Natural killer cell (primary cell): ENCODE measurements at regions not wholly inside any gene's neighbourhood (a gene's known extent, or its start where the extent isn't known, plus 50 kb on each side); places are given as distances from the start of the nearest gene placed in this dataset.
"Not testable (repeated sequence)": the region's sequence is repeated elsewhere in the genome, so short reads cannot be mapped to it uniquely, and the experiment has no call there.

Experiments
- ATAC-seq, 3 donors: fragments of 150-1000 bp in 2 of 3; fragments of 200-7000 bp in 1 of 3; cut with Tn5 transposase; 1 replicate in 1 of 3; 2 replicates in 2 of 3; pipeline ENCODE4 v1.10.0; 2021; ENCODE audit warnings: mild to moderate bottlenecking in 2 of 3, moderate library complexity in 2 of 3
- DNase-seq, 2 donors: peaks; one replicate each; pipeline versions ENCODE4 v3.0.0 to v3.0.0-alpha.2; 2013 to 2021; ENCODE audit warnings: mixed read lengths in 1 of 2
- H3K27ac ChIP-seq: one replicate; pipeline ENCODE4 v1.5.1; 2013; ENCODE audit warnings: mild to moderate bottlenecking, low read length
- H3K27me3 ChIP-seq: one replicate; pipeline ENCODE4 v1.6.1; 2013; ENCODE audit warnings: low read length; ENCODE audit not compliant: control insufficient read depth, insufficient read depth
- H3K36me3 ChIP-seq: one replicate; pipeline ENCODE4 v1.6.1; 2013; ENCODE audit warnings: low read length; ENCODE audit not compliant: control insufficient read depth, insufficient read depth
- H3K4me1 ChIP-seq: one replicate; pipeline ENCODE4 v1.6.1; 2013; ENCODE audit warnings: low read length; ENCODE audit not compliant: control insufficient read depth, insufficient read depth
- H3K4me3 ChIP-seq: one replicate; pipeline ENCODE4 v1.5.1; 2013; ENCODE audit warnings: low read length
- H3K9me3 ChIP-seq: one replicate; pipeline ENCODE4 v1.6.1; 2013; ENCODE audit warnings: low read length; ENCODE audit not compliant: control insufficient read depth, insufficient read depth
- H3K27ac Mint-ChIP-seq, 2 donors: one replicate each; pipeline ENCODE4 v1.8.0; 2022; ENCODE audit warnings: mild to moderate bottlenecking in 2 of 2, mixed read lengths in 2 of 2, moderate library complexity in 1 of 2
- H3K27me3 Mint-ChIP-seq, 2 donors: one replicate each; pipeline ENCODE4 v1.8.0; 2022; ENCODE audit warnings: low read depth in 2 of 2, mixed read lengths in 2 of 2
- H3K36me3 Mint-ChIP-seq: one replicate; pipeline ENCODE4 v1.8.0; 2022; ENCODE audit warnings: mixed read lengths
- H3K4me1 Mint-ChIP-seq, 2 donors: one replicate each; pipeline ENCODE4 v1.8.0; 2022; ENCODE audit warnings: mixed read lengths in 2 of 2
- H3K4me3 Mint-ChIP-seq: one replicate; pipeline ENCODE4 v1.8.0; 2022; ENCODE audit warnings: mild to moderate bottlenecking, moderate library complexity, mixed read lengths
- H3K9me3 Mint-ChIP-seq, 2 donors: one replicate each; pipeline ENCODE4 v1.8.0; 2022; ENCODE audit warnings: mixed read lengths in 2 of 2
- CTCF ChIP-seq: fragments of 200-600 bp; IDR thresholded peaks from one replicate; pipeline ENCODE4 v1.8.0; 2022; ENCODE audit warnings: antibody characterized with exemption
- WGBS: methylation state at CpG from one replicate; pipeline ENCODE4 v1.1.7; 2013; ENCODE audit warnings: missing lambda C conversion rate; ENCODE audit not compliant: insufficient coverage; 5-methylcytosine and 5-hydroxymethylcytosine counted together
- intact Hi-C: fragments of 100-400 bp; cut with micrococcal nuclease; formaldehyde crosslinking; loops from one replicate; pipeline ENCODE4 v1.14.2; 2022

- Mint-ChIP-seq H3K4me1 (no peaks in the 10 kb centered on the region), H3K9me3 (peaks cover 0 to 5% of the 10 kb centered on the region in 2 donors), H3K27me3 (no peaks in the 10 kb centered on the region), H3K4me3 (no peak overlapping the region), H3K27ac (no peak overlapping the region), H3K36me3 (no peaks in the 10 kb centered on the region)
- H3K27me3 ChIP-seq = no peaks in the 10 kb centered on the region
- ATAC-seq (no peak), DNase-seq (no peak)
- no peak for TF ChIP-seq CTCF
- H3K9me3 ChIP-seq = no peaks in the 10 kb centered on the region
- no peaks in the 10 kb centered on the region for H3K36me3 ChIP-seq
- no peak overlapping the region for H3K27ac ChIP-seq
- 60% methylated on average over 1 of the region's 2 CpGs for WGBS
- H3K4me3 ChIP-seq = no peak overlapping the region
- no peaks in the 10 kb centered on the region for H3K4me1 ChIP-seq
- intact Hi-C loops = no loop called here
Observed at GRCh38 chr3:81867875-81868274, 106.4 kb upstream of the GBE1 start.

- H3K4me1 Mint-ChIP-seq, H3K4me1 ChIP-seq, H3K27ac Mint-ChIP-seq, H3K36me3 Mint-ChIP-seq, H3K27me3 Mint-ChIP-seq, intact Hi-C loops, H3K4me3 ChIP-seq, H3K27ac ChIP-seq, H3K9me3 ChIP-seq, H3K36me3 ChIP-seq, H3K4me3 Mint-ChIP-seq, H3K9me3 Mint-ChIP-seq, H3K27me3 ChIP-seq, DNase-seq, ATAC-seq: not testable (repeated sequence)
- WGBS = 87% methylated on average over 5 of the region's 5 CpGs
Observed at GRCh38 chr3:81865164-81865563, 103.7 kb upstream of the GBE1 start.

- intact Hi-C loops = no loop called here
- 90% methylated on average over 7 of the region's 7 CpGs for WGBS
- no peak overlapping the region for H3K4me3 Mint-ChIP-seq
Observed at GRCh38 chr3:81864272-81864671, 102.8 kb upstream of the GBE1 start.

GRCh38 chr3:81863756-81864155, 102.3 kb upstream of the GBE1 start:
- Mint-ChIP-seq H3K27ac (no peak overlapping the region), H3K27me3 (no peaks in the 10 kb centered on the region), H3K36me3 (no peaks in the 10 kb centered on the region), H3K4me3 (no peak overlapping the region), H3K4me1 (no peaks in the 10 kb centered on the region), H3K9me3 (peaks cover 0 to 2% of the 10 kb centered on the region in 2 donors)
- Histone ChIP-seq H3K4me1 (no peaks in the 10 kb centered on the region), H3K4me3 (no peak overlapping the region), H3K27ac (no peak overlapping the region), H3K36me3 (no peaks in the 10 kb centered on the region), H3K27me3 (no peaks in the 10 kb centered on the region), H3K9me3 (no peaks in the 10 kb centered on the region)
- no peak for TF ChIP-seq CTCF
- intact Hi-C loops = no loop called here
- WGBS = 24% methylated on average over 2 of the region's 4 CpGs
- ATAC-seq (no peak), DNase-seq (no peak)

More at GRCh38 chr3:81864272-81864671, 102.8 kb upstream of the GBE1 start:
- Histone ChIP-seq H3K9me3 (no peaks in the 10 kb centered on the region), H3K4me1 (no peaks in the 10 kb centered on the region), H3K4me3 (no peak overlapping the region), H3K27ac (no peak overlapping the region), H3K27me3 (no peaks in the 10 kb centered on the region), H3K36me3 (no peaks in the 10 kb centered on the region)
- Mint-ChIP-seq H3K27ac (no peak overlapping the region), H3K27me3 (no peaks in the 10 kb centered on the region), H3K4me1 (no peaks in the 10 kb centered on the region), H3K9me3 (peaks cover 0 to 2% of the 10 kb centered on the region in 2 donors), H3K36me3 (no peaks in the 10 kb centered on the region)
- DNase-seq (no peak), ATAC-seq (no peak)
- TF ChIP-seq CTCF = no peak
